SU-DHL-6 (cell line): ENCODE measurements at regions not wholly inside any gene's neighbourhood (a gene's known extent, or its start where the extent isn't known, plus 50 kb on each side); places are given as distances from the start of the nearest gene placed in this dataset.

Source experiments
- EZH2phosphoT487 ChIP-seq: fragments of 200-600 bp; sonication (generic), shearing (Covaris generic); conservative IDR thresholded peaks from 2 replicates; pipeline ENCODE4 v1.6.1; 2018; ENCODE audit warnings: mild to moderate bottlenecking, antibody characterized with exemption, low read length, moderate library complexity, mixed read lengths
- TF ChIP-seq, protein P1 (sequence below): fragments of 200-600 bp; sonication (generic); IDR thresholded peaks from one replicate; pipeline ENCODE4 v1.5.1; 2017; ENCODE audit warnings: antibody characterized with exemption, mild to moderate bottlenecking, low read length, moderate library complexity; ENCODE audit not compliant: insufficient read depth, poor library complexity, severe bottlenecking

GRCh38 chr5:77885519-77885918 lies 109.4 kb upstream of the TBCA start:
- TF ChIP-seq, protein P1, sequence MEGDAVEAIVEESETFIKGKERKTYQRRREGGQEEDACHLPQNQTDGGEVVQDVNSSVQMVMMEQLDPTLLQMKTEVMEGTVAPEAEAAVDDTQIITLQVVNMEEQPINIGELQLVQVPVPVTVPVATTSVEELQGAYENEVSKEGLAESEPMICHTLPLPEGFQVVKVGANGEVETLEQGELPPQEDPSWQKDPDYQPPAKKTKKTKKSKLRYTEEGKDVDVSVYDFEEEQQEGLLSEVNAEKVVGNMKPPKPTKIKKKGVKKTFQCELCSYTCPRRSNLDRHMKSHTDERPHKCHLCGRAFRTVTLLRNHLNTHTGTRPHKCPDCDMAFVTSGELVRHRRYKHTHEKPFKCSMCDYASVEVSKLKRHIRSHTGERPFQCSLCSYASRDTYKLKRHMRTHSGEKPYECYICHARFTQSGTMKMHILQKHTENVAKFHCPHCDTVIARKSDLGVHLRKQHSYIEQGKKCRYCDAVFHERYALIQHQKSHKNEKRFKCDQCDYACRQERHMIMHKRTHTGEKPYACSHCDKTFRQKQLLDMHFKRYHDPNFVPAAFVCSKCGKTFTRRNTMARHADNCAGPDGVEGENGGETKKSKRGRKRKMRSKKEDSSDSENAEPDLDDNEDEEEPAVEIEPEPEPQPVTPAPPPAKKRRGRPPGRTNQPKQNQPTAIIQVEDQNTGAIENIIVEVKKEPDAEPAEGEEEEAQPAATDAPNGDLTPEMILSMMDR, result no peak
- TF ChIP-seq EZH2phosphoT487, result no peak
